ENCODE measurements at regions not wholly inside any gene's neighbourhood (a gene's known extent, or its start where the extent isn't known, plus 50 kb on each side); places are given as distances from the start of the nearest gene placed in this dataset.

DNA sequence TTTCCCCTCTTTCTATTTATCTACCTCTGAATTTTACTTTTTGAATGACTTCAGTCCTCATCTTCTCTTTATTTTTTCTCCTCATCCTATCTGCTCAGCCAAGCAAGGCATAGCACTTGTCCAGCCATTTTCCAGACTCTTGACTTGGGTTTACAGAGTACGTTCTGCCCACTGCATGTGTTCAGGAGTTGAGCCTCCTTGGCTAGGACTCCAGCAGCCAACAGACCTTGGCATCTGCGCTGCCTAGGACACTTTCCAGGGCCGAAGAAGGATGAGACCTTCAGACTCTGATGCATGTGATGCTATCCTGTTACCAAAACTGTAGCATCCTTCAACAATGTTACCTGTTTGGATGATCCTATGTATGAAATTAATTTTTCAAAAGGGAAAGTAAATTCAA, 59.7 kb downstream of the HES1 start:
- TF ChIP-seq, protein P1, sequence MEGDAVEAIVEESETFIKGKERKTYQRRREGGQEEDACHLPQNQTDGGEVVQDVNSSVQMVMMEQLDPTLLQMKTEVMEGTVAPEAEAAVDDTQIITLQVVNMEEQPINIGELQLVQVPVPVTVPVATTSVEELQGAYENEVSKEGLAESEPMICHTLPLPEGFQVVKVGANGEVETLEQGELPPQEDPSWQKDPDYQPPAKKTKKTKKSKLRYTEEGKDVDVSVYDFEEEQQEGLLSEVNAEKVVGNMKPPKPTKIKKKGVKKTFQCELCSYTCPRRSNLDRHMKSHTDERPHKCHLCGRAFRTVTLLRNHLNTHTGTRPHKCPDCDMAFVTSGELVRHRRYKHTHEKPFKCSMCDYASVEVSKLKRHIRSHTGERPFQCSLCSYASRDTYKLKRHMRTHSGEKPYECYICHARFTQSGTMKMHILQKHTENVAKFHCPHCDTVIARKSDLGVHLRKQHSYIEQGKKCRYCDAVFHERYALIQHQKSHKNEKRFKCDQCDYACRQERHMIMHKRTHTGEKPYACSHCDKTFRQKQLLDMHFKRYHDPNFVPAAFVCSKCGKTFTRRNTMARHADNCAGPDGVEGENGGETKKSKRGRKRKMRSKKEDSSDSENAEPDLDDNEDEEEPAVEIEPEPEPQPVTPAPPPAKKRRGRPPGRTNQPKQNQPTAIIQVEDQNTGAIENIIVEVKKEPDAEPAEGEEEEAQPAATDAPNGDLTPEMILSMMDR (IDR thresholded peaks at IDR 0.05; ENCODE audit: insufficient read depth, low read length): no peak
- TF ChIP-seq POLR2AphosphoS5 (IDR thresholded peaks at IDR 0.05; ENCODE audit: low read depth): no peak
- TF ChIP-seq, protein P2, sequence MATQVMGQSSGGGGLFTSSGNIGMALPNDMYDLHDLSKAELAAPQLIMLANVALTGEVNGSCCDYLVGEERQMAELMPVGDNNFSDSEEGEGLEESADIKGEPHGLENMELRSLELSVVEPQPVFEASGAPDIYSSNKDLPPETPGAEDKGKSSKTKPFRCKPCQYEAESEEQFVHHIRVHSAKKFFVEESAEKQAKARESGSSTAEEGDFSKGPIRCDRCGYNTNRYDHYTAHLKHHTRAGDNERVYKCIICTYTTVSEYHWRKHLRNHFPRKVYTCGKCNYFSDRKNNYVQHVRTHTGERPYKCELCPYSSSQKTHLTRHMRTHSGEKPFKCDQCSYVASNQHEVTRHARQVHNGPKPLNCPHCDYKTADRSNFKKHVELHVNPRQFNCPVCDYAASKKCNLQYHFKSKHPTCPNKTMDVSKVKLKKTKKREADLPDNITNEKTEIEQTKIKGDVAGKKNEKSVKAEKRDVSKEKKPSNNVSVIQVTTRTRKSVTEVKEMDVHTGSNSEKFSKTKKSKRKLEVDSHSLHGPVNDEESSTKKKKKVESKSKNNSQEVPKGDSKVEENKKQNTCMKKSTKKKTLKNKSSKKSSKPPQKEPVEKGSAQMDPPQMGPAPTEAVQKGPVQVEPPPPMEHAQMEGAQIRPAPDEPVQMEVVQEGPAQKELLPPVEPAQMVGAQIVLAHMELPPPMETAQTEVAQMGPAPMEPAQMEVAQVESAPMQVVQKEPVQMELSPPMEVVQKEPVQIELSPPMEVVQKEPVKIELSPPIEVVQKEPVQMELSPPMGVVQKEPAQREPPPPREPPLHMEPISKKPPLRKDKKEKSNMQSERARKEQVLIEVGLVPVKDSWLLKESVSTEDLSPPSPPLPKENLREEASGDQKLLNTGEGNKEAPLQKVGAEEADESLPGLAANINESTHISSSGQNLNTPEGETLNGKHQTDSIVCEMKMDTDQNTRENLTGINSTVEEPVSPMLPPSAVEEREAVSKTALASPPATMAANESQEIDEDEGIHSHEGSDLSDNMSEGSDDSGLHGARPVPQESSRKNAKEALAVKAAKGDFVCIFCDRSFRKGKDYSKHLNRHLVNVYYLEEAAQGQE (IDR thresholded peaks at IDR 0.05; ENCODE audit: insufficient replicate concordance, low read depth): no peak
- no peak for TF ChIP-seq GABPA (IDR thresholded peaks at IDR 0.05; ENCODE audit: low read depth)
- no peak for TF ChIP-seq SPI1 (IDR thresholded peaks at IDR 0.05; ENCODE audit: borderline replicate concordance, low read depth)

All from HL-60 (cell line).